T47D (cell line): ENCODE measurements at regions not wholly inside any gene's neighbourhood (a gene's known extent, or its start where the extent isn't known, plus 50 kb on each side); places are given as distances from the start of the nearest gene placed in this dataset.

Experiments
- DNase-seq, 2 experiments: peaks; one replicate each; pipeline versions ENCODE4 v3.0.0 to v3.0.0-alpha.2; 2011 to 2012; ENCODE audit warnings: low read depth in 1 of 2, low spot score in 1 of 2
- JUND ChIP-seq: IDR thresholded peaks from 2 replicates; pipeline ENCODE4 v1.6.1; 2012; ENCODE audit warnings: low read depth
- in situ Hi-C: cut with HindIII; loops from 2 replicates; pipeline ENCODE4 v1.10.0; 2016; ENCODE audit warnings: low sequenced_read_pairs, low pct_unique_long_range_greater_than_20kb

- TF ChIP-seq JUND: no peak
- in situ Hi-C loops: no loop called here
- DNase-seq: no peak
Observed at GRCh38 chr5:20145240-20145639, 157.2 kb upstream of the CDH18 start.

GRCh38 chr5:20129501-20129900 is 141.5 kb upstream of the CDH18 start:
- no peak for TF ChIP-seq JUND
- no peak for DNase-seq
- in situ Hi-C loops: no loop called here

- no peak for TF ChIP-seq JUND
- no peak for DNase-seq
- in situ Hi-C loops: no loop called here
Observed at GRCh38 chr5:20128343-20128742, 140.3 kb upstream of the CDH18 start.

- TF ChIP-seq JUND: no peak
- in situ Hi-C loops: no loop called here
- DNase-seq: no peak
Observed at GRCh38 chr5:20114526-20114925, 126.5 kb upstream of the CDH18 start.

- in situ Hi-C loops: no loop called here
- no peak for TF ChIP-seq JUND
Observed at GRCh38 chr5:20113931-20114330, 125.9 kb upstream of the CDH18 start.

GRCh38 chr5:20113031-20113715 is 125.2 kb upstream of the CDH18 start:
- DNase-seq: no peak

More at GRCh38 chr5:20113931-20114330, 125.9 kb upstream of the CDH18 start:
- DNase-seq: no peak

GRCh38 chr5:20109326-20109725 is 121.3 kb upstream of the CDH18 start:
- peak; percentile 24 to 86 for DNase-seq
- in situ Hi-C loops: no loop called here

More at GRCh38 chr5:20113031-20113715, 125.2 kb upstream of the CDH18 start:
- in situ Hi-C loops: no loop called here
- TF ChIP-seq JUND: no peak

GRCh38 chr5:20105915-20106314 is 117.9 kb upstream of the CDH18 start:
- TF ChIP-seq JUND: no peak
- in situ Hi-C loops: no loop called here
- peak; percentile 1 to 45 for DNase-seq

More at GRCh38 chr5:20109326-20109725, 121.3 kb upstream of the CDH18 start:
- TF ChIP-seq JUND: no peak

GRCh38 chr5:20102293-20102692 is 114.3 kb upstream of the CDH18 start:
- TF ChIP-seq JUND: no peak
- in situ Hi-C loops: no loop called here

GRCh38 chr5:20098694-20099093 is 110.7 kb upstream of the CDH18 start:
- in situ Hi-C loops: no loop called here
- no peak for TF ChIP-seq JUND
- DNase-seq: no peak

More at GRCh38 chr5:20102293-20102692, 114.3 kb upstream of the CDH18 start:
- DNase-seq: no peak

- no peak for DNase-seq
- TF ChIP-seq JUND: no peak
- in situ Hi-C loops: no loop called here
Observed at GRCh38 chr5:20088361-20088760, 100.4 kb upstream of the CDH18 start.

- in situ Hi-C loops: no loop called here
- no peak for TF ChIP-seq JUND
- no peak for DNase-seq
Observed at GRCh38 chr5:20087299-20087698, 99.3 kb upstream of the CDH18 start.

- no peak for TF ChIP-seq JUND
- DNase-seq: no peak
- in situ Hi-C loops: no loop called here
Observed at GRCh38 chr5:20077186-20077585, 89.2 kb upstream of the CDH18 start.

- no peak for TF ChIP-seq JUND
- no peak for DNase-seq
- in situ Hi-C loops: no loop called here
Observed at GRCh38 chr5:20056933-20057332, 68.9 kb upstream of the CDH18 start.
